HG03060 (cell line): ENCODE measurements at regions not wholly inside any gene's neighbourhood (a gene's known extent, or its start where the extent isn't known, plus 50 kb on each side); places are given as distances from the start of the nearest gene placed in this dataset.

Source experiments
- ATAC-seq: cut with Tn5 transposase; IDR thresholded peaks from one replicate; pipeline ENCODE4 v1.9.1; 2021; ENCODE audit warnings: low read depth, moderate number of reproducible peaks; ENCODE audit not compliant: unreplicated experiment

- no peak for ATAC-seq
These were observed 486.1 kb upstream of the NRP1 start for GRCh38 chr10:33820531-33820930.

- ATAC-seq, result no peak
These were observed 484.7 kb upstream of the NRP1 start for GRCh38 chr10:33819206-33819605.

DNA sequence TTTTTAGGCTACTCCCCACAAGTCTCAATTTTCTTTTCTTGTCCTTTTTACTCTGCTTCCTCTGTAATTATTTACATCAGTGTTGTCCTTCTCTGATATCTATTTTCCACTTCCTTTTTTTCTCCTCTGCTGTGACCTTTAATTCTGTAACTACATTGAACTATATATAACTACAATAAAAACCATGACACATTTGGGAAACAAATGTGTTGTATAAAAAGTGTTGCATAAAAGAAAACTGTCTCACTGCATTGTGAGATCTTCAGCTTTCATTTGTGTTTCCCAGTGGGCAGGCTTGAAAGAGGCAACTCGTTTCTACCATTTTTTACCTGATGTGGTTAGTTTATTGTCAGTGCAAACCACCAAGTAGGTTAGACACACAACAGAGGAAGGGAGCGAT, 483.9 kb upstream of the NRP1 start:
- ATAC-seq, result no peak

DNA sequence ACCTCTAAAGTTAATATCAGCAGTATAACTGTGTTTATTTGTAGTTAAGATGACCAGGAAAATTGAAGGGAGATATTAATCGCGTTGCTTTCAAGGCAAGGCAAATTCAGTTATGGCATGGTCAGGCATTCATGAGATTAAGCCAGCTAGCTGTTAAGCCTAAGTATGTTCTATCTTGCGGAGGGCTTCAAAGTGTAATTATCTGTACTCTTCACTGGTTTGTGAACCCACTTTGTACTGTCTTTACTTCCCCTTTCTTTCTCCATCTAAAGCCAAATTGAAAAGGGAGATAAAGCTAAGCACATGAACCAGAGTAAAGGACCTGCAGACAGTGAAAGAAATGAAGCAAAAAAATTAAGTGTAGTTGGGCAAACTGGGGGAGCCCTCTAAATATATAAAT, 483.1 kb upstream of the NRP1 start:
- no peak for ATAC-seq

- ATAC-seq, result no peak
These were observed 481.3 kb upstream of the NRP1 start for GRCh38 chr10:33815776-33816175.

DNA sequence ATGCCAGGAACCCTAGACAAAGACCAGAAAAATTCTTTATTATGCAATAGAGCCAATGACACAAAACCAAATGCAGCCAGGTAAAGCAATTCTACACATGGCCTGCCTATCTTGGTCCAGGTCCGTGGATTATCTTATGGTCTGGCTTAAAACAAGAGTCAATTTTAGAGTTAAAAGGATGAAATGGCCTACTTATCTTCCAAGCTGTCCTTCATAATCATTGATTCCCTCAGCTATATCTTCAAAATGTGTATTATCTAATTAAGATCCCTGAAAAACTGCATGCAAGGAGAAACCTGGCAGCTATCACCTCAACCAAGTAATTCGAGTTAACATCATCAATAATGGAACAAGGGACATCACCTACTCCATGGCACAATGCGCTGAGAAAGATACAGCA, 479.4 kb upstream of the NRP1 start:
- ATAC-seq, result no peak

- ATAC-seq, result no peak
These were observed 478.9 kb upstream of the NRP1 start for GRCh38 chr10:33813415-33813814.

DNA sequence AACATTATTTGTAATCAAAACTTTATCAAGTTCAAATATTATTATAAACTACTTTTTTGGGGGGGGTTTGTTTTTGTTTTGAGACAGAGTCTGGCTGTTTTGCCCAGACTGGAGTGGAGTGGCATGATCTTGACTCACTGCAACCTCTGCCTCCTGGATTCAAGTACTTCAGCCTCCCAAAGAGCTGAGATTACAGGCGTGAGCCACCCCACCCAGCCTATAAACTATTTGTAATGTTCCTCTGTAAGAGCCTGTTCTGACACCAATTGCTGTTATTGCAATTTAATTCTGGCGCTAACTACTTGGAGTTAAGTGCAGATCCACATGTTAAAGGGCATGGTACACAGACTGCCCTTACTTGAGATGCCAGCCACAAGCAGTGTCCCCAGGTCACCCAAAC, 478.1 kb upstream of the NRP1 start:
- no peak for ATAC-seq

- ATAC-seq, result no peak
These were observed 476.5 kb upstream of the NRP1 start for GRCh38 chr10:33810986-33811385.

DNA sequence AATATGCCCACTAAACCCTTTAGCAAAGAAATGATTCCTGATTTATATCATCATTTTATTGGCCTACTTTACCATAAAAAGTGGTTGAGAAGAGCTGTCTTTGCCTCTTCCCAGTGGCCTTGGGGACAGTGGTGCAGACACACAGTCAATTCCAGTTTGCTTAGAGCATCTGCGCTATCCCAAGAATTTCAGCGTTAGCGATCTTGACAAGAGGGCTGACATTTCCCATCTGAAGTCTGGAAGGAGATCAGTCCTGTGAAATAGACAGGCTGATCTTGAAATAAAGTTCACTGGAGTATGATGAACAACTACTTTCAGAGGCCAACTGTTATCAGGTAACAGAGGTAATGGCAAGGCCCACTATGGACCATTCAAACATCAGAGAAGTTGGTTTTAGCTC, 475.3 kb upstream of the NRP1 start:
- no peak for ATAC-seq

GRCh38 chr10:33808475-33808874, 474.0 kb upstream of the NRP1 start:
- ATAC-seq, result no peak

GRCh38 chr10:33807531-33808359, 473.3 kb upstream of the NRP1 start:
- no peak for ATAC-seq

DNA sequence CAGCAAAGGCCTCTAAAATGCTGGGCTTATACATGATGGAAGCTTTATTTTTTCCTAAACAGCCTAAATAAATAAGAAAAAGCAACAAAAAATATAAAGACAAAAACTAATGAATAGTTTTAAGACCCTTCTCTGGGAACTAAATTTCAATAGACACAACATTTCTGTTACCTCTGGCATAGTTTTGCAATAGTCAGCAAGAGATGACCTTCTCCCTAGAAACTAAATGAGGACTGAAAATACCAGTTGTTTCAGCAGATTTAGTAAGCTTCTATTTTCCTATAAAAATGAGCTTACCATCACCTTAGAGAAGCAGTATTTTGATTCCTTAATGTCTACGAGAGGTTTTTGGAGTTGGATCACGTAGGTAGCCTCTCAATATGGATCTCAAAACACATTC, 471.4 kb upstream of the NRP1 start:
- no peak for ATAC-seq

- ATAC-seq, result no peak
These were observed 470.1 kb upstream of the NRP1 start for GRCh38 chr10:33804584-33804983.

DNA sequence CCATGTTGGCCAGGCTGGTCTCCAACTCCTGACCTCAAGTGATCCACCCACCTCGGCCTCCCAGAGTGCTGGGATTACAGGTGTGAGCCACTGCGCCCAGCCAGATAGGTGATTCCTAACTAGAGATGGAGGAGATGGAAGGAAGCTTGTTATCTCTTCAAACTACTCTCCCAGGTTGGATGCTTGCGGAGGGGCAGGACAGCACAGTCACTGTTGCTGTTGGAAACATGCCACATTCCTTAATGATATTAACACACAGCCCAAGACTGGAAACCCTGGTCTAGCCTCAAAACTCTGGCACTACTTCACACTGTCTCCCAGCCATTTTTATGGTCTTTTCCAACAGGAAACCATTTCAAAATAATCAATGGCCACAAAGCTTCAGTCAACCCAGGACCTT, 468.8 kb upstream of the NRP1 start:
- no peak for ATAC-seq

DNA sequence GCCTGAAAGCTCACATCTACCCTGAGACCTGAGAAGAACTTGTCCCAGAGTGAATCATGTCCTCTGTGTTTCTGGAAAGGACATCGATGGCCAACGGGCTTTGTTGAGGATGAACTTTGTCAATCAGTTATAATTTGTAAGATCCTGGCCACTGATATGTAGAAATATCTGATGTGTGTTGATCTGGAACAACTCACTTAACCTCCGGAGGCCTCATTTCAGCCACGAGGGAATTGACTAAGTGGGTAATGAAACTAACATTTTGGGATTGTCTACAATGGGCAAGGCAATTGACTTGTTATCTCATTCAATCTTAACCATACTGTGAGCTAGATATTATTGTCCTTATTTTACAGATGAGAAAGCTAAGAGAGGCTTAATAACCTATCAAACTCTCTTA, 468.1 kb upstream of the NRP1 start:
- ATAC-seq, result no peak

- no peak for ATAC-seq
These were observed 467.2 kb upstream of the NRP1 start for GRCh38 chr10:33801705-33802104.

- ATAC-seq, result no peak
These were observed 466.5 kb upstream of the NRP1 start for GRCh38 chr10:33800986-33801385.

DNA sequence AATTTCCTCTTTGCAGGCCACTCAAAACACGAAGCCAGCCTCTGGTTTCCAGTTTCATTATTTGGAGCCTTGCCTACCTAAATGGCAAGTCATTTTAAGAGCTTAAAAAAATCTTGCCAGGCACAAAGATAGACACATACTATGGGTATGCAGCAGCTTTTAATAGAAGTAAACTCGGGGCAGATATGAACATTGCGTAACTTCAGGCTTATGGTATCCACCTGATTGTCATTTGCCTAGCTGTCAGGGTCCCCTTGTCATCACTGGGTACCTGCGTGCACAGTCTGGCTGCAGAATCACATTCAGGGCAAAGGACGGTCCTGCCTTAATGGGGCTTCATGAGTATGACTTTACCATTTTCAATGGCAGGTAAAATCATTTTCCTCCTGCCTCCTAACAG, 466.1 kb upstream of the NRP1 start:
- ATAC-seq, result no peak

DNA sequence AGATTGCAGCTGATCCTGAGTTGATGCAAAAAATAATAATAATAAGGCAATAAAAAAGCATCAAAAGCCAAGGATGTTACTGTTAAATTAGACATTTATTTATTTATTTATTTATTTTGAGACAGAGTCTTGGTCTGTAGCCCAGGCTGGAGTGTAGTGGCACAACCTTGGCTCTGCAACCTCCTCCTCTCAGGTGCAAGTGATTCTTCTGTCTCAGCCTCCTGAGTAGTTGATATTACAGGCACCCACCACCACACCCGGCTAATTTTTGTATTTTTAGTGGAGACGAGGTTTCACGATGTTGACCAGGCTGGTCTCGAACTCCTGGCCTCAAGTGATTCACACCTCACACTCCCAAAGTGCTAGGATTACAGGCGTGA, 465.5 kb upstream of the NRP1 start:
- ATAC-seq, result no peak

DNA sequence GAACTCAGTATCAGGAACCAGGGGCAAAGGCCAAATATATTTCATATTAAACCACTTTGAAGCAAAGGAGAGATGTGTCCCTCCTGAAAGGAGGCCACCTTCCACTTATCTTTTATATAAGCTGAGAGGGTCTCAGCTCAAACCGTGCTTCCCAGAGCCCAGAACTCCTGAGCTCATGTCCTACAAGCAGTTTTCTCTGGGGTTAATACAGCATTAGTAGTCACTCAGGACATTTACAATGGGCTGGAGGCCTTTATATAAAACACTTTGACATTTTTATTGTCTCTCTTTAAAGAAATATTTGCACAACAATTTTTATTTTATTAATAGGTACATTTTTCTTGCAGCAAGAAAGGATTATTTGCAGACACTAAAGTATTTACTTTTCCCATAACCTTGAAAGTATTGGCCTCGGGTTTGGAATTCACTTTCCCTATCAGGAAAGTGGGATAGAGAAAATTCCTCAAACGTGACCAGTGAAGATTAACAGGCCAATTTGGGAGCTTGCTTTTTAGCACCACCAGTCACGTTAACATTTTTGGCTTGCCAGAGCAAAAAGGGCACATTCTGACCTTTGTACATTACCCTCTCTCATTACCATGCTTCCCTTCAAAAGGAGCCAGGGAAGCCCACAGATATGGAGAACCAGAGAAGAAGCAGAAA, 464.9 kb upstream of the NRP1 start:
- ATAC-seq, result no peak

GRCh38 chr10:33798754-33799153, 464.3 kb upstream of the NRP1 start:
- no peak for ATAC-seq
